Right atrium auricular region (tissue), 2 donors: ENCODE measurements at regions not wholly inside any gene's neighbourhood (a gene's known extent, or its start where the extent isn't known, plus 50 kb on each side); places are given as distances from the start of the nearest gene placed in this dataset.

Experiments used
- DNase-seq: peaks from one replicate; pipeline ENCODE4 v3.0.0-alpha.2; 2019; ENCODE audit warnings: low spot score
- H3K27ac ChIP-seq, 2 donors: fragments of 200-600 bp; sonication (generic); 1 replicate in 1 of 2; 2 replicates in 1 of 2; pipeline ENCODE4 v1.5.1; 2016 to 2019
- H3K27me3 ChIP-seq, 2 donors: fragments of 200-600 bp; sonication (generic); one replicate each; pipeline versions ENCODE4 v1.5.1 to v1.6.0; 2017 to 2019
- H3K36me3 ChIP-seq: fragments of 200-600 bp; sonication (generic); one replicate; pipeline ENCODE4 v1.5.1; 2016
- H3K4me1 ChIP-seq, 2 donors: fragments of 200-600 bp; sonication (generic); one replicate each; pipeline versions ENCODE4 v1.5.1 to v1.6.0; 2017 to 2019
- H3K4me3 ChIP-seq, 2 donors: fragments of 200-600 bp; sonication (generic); 1 replicate in 1 of 2; 2 replicates in 1 of 2; pipeline ENCODE4 v1.5.1; 2017 to 2019; ENCODE audit warnings: mild to moderate bottlenecking in 1 of 2, moderate library complexity in 1 of 2
- H3K9me3 ChIP-seq, 2 donors: fragments of 200-600 bp; sonication (generic); one replicate each; pipeline ENCODE4 v1.5.1; 2019
- TF ChIP-seq, protein P1 (sequence below), 2 donors: fragments of 200-600 bp; sonication (generic); IDR thresholded peaks; one replicate each; pipeline ENCODE4 v1.5.1; 2019; ENCODE audit warnings: antibody characterized with exemption in 2 of 2

DNA sequence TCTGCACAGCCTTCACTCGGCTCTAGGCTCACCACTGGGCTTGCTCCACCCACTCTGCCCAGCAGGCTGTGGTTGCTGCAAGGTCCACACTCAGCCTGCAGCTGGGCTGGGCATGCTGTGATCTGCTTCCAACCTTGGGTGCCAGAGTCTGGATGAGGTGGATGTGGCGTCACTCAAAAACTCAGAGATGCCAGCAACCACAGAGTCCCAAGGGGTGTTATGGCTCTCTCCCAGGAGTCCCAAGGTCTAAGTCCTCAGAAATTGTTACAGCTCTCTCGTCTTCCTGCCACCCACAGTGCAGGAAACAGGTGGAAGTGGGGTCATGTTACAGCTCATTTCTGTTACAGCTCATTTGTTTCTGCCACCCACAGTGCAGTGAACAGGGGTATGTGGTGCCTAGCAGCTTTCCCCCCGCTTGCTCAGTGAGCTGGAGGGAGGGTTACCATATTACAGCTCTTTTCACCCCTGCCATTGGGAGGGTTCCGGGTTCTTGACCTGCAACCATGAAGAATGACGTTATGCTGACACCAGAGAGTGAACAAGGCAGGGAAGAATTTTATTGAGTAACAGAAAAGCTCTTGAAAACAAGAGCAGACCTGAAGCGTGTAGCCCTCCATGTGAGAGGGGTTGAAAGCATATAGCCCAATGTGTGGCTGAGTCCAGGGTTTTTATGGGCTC is 893.9 kb downstream of the PCDH7 start:
- H3K27me3 ChIP-seq: no peaks in the 10 kb centered on the region
- H3K27ac ChIP-seq: no peak overlapping the region
- H3K36me3 ChIP-seq: no peaks in the 10 kb centered on the region
- TF ChIP-seq, protein P1, sequence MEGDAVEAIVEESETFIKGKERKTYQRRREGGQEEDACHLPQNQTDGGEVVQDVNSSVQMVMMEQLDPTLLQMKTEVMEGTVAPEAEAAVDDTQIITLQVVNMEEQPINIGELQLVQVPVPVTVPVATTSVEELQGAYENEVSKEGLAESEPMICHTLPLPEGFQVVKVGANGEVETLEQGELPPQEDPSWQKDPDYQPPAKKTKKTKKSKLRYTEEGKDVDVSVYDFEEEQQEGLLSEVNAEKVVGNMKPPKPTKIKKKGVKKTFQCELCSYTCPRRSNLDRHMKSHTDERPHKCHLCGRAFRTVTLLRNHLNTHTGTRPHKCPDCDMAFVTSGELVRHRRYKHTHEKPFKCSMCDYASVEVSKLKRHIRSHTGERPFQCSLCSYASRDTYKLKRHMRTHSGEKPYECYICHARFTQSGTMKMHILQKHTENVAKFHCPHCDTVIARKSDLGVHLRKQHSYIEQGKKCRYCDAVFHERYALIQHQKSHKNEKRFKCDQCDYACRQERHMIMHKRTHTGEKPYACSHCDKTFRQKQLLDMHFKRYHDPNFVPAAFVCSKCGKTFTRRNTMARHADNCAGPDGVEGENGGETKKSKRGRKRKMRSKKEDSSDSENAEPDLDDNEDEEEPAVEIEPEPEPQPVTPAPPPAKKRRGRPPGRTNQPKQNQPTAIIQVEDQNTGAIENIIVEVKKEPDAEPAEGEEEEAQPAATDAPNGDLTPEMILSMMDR (IDR thresholded peaks at IDR 0.05): no peak
- no peak for DNase-seq
- no peak overlapping the region for H3K4me3 ChIP-seq
- no peaks in the 10 kb centered on the region for H3K4me1 ChIP-seq
- H3K9me3 ChIP-seq: no peaks in the 10 kb centered on the region

DNA sequence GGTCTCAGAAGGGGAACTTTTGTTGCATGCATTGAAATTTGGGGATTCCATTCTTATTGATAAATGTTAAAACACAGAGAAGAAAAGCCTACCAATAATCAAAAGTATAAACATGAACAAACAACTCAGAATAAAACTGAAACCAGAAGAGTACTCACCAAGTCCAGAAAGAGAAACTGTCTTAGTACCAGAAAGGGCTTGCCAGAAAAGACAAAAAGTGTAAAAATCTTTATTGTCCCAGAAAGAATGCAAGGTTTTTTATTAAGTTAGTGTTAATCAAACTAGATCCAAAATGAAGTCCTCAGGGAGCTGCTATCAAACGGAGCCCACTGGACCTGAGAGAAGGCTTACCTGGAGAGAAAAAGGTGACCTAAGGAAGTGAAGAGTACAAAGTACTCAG is 897.5 kb downstream of the PCDH7 start:
- no peaks in the 10 kb centered on the region for H3K27me3 ChIP-seq
- no peak overlapping the region for H3K4me3 ChIP-seq
- H3K36me3 ChIP-seq: no peaks in the 10 kb centered on the region
- no peak for DNase-seq
- no peak overlapping the region for H3K27ac ChIP-seq
- TF ChIP-seq, protein P1 (IDR thresholded peaks at IDR 0.05): no peak
- no peaks in the 10 kb centered on the region for H3K4me1 ChIP-seq
- H3K9me3 ChIP-seq: no peaks in the 10 kb centered on the region

DNA sequence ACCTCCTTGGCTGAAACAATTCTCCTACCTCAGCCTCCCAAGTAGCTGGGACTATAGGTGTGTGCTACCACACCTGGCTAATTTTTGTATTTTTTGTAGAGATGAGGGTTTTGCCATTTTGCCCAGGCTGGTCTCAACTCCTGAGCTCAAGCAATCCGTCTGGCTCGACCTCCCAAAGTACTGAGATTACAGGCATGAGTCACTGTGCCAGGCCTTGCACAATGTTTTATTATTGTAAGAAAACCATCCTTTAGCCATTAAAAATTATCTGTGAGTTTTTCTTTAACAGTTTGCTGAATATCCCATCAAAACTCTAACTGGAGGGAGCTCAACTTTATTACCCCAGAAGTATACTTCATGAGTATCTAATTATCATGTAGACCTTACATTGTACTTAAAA is 900.3 kb downstream of the PCDH7 start:
- H3K4me1 ChIP-seq: no peaks in the 10 kb centered on the region
- no peak overlapping the region for H3K27ac ChIP-seq
- no peaks in the 10 kb centered on the region for H3K9me3 ChIP-seq
- H3K36me3 ChIP-seq: no peaks in the 10 kb centered on the region
- H3K27me3 ChIP-seq: no peaks in the 10 kb centered on the region
- TF ChIP-seq, protein P1 (IDR thresholded peaks at IDR 0.05): no peak
- no peak overlapping the region for H3K4me3 ChIP-seq
- DNase-seq: no peak

DNA sequence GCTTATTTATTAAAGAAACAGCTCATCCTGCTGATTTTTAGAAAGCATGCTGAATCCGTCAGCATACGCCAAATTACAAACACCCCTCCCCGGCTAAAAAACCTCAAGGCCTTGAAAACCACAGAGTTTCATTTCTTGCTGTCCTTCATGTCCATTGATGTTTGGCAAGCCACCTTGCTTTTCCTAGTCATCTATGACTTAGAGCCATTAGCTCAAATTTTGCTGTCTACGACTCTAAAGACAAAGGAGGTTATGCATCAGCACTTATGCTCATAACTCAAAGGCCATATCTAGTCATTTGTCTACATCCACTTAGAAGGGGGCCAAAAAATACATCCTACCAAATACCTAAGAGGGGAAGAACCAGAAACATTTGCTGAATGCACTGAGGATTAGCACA is 925.1 kb downstream of the PCDH7 start:
- Histone ChIP-seq H3K27me3 (no peaks in the 10 kb centered on the region), H3K4me1 (no peaks in the 10 kb centered on the region), H3K36me3 (no peaks in the 10 kb centered on the region), H3K9me3 (no peaks in the 10 kb centered on the region), H3K4me3 (no peak overlapping the region), H3K27ac (no peak overlapping the region)
- no peak for DNase-seq
- TF ChIP-seq, protein P1 (IDR thresholded peaks at IDR 0.05): no peak

DNA sequence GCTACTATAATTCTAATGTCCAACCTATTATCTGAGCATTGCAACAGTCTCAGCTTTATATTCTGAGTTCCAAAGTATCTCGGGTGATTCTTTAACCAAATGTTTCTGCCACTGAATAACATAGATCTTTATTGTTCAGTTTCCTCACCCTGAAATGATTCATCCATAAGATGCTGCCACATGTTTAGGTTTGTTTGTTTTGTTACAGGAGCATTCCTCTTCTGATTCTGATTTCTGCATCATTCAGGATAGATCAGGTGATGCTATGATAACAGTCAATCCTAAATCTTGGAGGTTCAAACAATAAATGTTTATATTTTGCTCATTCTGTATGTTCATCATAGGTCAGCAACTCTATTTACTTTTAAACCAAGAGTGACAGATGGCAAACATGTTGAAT is 927.6 kb downstream of the PCDH7 start:
- no peaks in the 10 kb centered on the region for H3K9me3 ChIP-seq
- H3K4me1 ChIP-seq: no peaks in the 10 kb centered on the region
- no peaks in the 10 kb centered on the region for H3K36me3 ChIP-seq
- H3K27me3 ChIP-seq: no peaks in the 10 kb centered on the region
- no peak overlapping the region for H3K4me3 ChIP-seq
- DNase-seq: no peak
- no peak overlapping the region for H3K27ac ChIP-seq
- TF ChIP-seq, protein P1 (IDR thresholded peaks at IDR 0.05): no peak

DNA sequence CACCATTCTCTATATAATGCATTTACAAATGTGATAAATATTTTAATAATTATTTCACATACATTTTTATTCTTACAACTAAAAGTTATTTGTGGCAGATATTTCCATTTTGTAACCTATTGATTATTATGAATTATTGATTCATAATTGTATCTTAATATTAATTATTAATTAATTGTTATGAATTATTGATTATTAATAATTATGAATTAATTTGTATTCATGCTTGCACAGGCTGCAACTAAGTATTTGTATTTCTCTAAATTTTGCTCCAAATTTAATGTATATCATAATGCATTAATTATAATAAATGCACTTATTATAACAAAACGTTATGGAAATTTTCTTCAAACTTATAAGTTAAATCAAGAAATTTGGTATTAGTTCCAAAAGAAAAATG is 929.7 kb downstream of the PCDH7 start:
- Histone ChIP-seq H3K4me1 (no peaks in the 10 kb centered on the region), H3K36me3 (no peaks in the 10 kb centered on the region), H3K27me3 (no peaks in the 10 kb centered on the region), H3K27ac (no peak overlapping the region), H3K9me3 (no peaks in the 10 kb centered on the region), H3K4me3 (no peak overlapping the region)
- TF ChIP-seq, protein P1 (IDR thresholded peaks at IDR 0.05): no peak
- DNase-seq: no peak
